ENCODE measurements at regions not wholly inside any gene's neighbourhood (a gene's known extent, or its start where the extent isn't known, plus 50 kb on each side); places are given as distances from the start of the nearest gene placed in this dataset.

GRCh38 chr2:81225756-81226155 lies 921.2 kb upstream of the LRRTM1 start:
- Mint-ChIP-seq H3K36me3 (no peaks in the 10 kb centered on the region), H3K4me1 (no peaks in the 10 kb centered on the region), H3K4me3 (no peak overlapping the region), H3K27ac (no peak overlapping the region), H3K27me3 (ENCODE audit: low read depth in 3 of 3) (no peaks in the 10 kb centered on the region), H3K9me3 (peaks cover 8 to 54% (median 36%) of the 10 kb centered on the region in 6 donors)
- DNase-seq: no peak

GRCh38 chr2:81213598-81213997 lies 909.0 kb upstream of the LRRTM1 start:
- H3K27ac Mint-ChIP-seq: no peak overlapping the region
- no peak for DNase-seq
- H3K4me1 Mint-ChIP-seq: no peaks in the 10 kb centered on the region

GRCh38 chr2:81206216-81206615 lies 901.7 kb upstream of the LRRTM1 start:
- Mint-ChIP-seq H3K4me3 (no peak overlapping the region), H3K9me3 (peaks cover 18 to 52% (median 44%) of the 10 kb centered on the region in 6 donors), H3K27ac (no peak overlapping the region), H3K4me1 (no peaks in the 10 kb centered on the region), H3K27me3 (ENCODE audit: low read depth in 3 of 3) (peaks cover 0 to 2% (median 0%) of the 10 kb centered on the region in 3 donors), H3K36me3 (no peaks in the 10 kb centered on the region)
- DNase-seq: no peak

More at GRCh38 chr2:81213598-81213997, 909.0 kb upstream of the LRRTM1 start:
- peaks cover 3 to 35% (median 29%) of the 10 kb centered on the region in 6 donors for H3K9me3 Mint-ChIP-seq
- peaks cover 0 to 2% (median 1%) of the 10 kb centered on the region in 3 donors for H3K27me3 Mint-ChIP-seq (ENCODE audit: low read depth in 3 of 3)
- H3K4me3 Mint-ChIP-seq: no peak overlapping the region
- H3K36me3 Mint-ChIP-seq: peaks cover 0 to 5% (median 0%) of the 10 kb centered on the region in 3 donors

- H3K36me3 Mint-ChIP-seq: peaks cover 0 to 3% (median 0%) of the 10 kb centered on the region in 3 donors
Measured at GRCh38 chr2:81196933-81197628, 892.5 kb upstream of the LRRTM1 start.

GRCh38 chr2:81196383-81196851 lies 891.9 kb upstream of the LRRTM1 start:
- peaks cover 1 to 32% (median 26%) of the 10 kb centered on the region in 6 donors for H3K9me3 Mint-ChIP-seq
- H3K27ac Mint-ChIP-seq: no peak overlapping the region
- H3K27me3 Mint-ChIP-seq (ENCODE audit: low read depth in 3 of 3): no peaks in the 10 kb centered on the region
- no peak overlapping the region for H3K4me3 Mint-ChIP-seq
- no peak for DNase-seq
- no peaks in the 10 kb centered on the region for H3K4me1 Mint-ChIP-seq
- peaks cover 0 to 3% (median 0%) of the 10 kb centered on the region in 3 donors for H3K36me3 Mint-ChIP-seq

More at GRCh38 chr2:81196933-81197628, 892.5 kb upstream of the LRRTM1 start:
- no peaks in the 10 kb centered on the region for H3K27me3 Mint-ChIP-seq (ENCODE audit: low read depth in 3 of 3)
- no peak overlapping the region for H3K27ac Mint-ChIP-seq
- no peak for DNase-seq
- H3K4me1 Mint-ChIP-seq: no peaks in the 10 kb centered on the region
- H3K9me3 Mint-ChIP-seq: peaks cover under 1 to 32% (median 21%) of the 10 kb centered on the region in 6 donors
- H3K4me3 Mint-ChIP-seq: no peak overlapping the region

GRCh38 chr2:81195774-81196382 lies 891.3 kb upstream of the LRRTM1 start:
- Mint-ChIP-seq H3K36me3 (peaks cover 0 to 3% (median 0%) of the 10 kb centered on the region in 3 donors), H3K4me3 (no peak overlapping the region), H3K9me3 (peaks cover 1 to 32% (median 28%) of the 10 kb centered on the region in 6 donors), H3K4me1 (no peaks in the 10 kb centered on the region), H3K27me3 (ENCODE audit: low read depth in 3 of 3) (no peaks in the 10 kb centered on the region), H3K27ac (no peak overlapping the region)
- no peak for DNase-seq

GRCh38 chr2:81195017-81195773 lies 890.6 kb upstream of the LRRTM1 start:
- Mint-ChIP-seq H3K4me1 (no peaks in the 10 kb centered on the region), H3K4me3 (no peak overlapping the region), H3K36me3 (peaks cover 0 to 3% (median 3%) of the 10 kb centered on the region in 3 donors), H3K27ac (no peak overlapping the region), H3K9me3 (peaks cover 1 to 37% (median 32%) of the 10 kb centered on the region in 6 donors), H3K27me3 (ENCODE audit: low read depth in 3 of 3) (no peaks in the 10 kb centered on the region)
- no peak for DNase-seq

- Mint-ChIP-seq H3K4me3 (no peak overlapping the region), H3K9me3 (peaks cover 4 to 38% (median 32%) of the 10 kb centered on the region in 6 donors), H3K27me3 (ENCODE audit: low read depth in 3 of 3) (no peaks in the 10 kb centered on the region), H3K36me3 (peaks cover 0 to 3% (median 3%) of the 10 kb centered on the region in 3 donors), H3K4me1 (no peaks in the 10 kb centered on the region), H3K27ac (no peak overlapping the region)
- no peak for DNase-seq
Measured at GRCh38 chr2:81194581-81194980, 890.0 kb upstream of the LRRTM1 start.

- peaks cover 4 to 42% (median 34%) of the 10 kb centered on the region in 6 donors for H3K9me3 Mint-ChIP-seq
- H3K4me1 Mint-ChIP-seq: no peaks in the 10 kb centered on the region
- peaks cover 0 to 3% (median 3%) of the 10 kb centered on the region in 3 donors for H3K36me3 Mint-ChIP-seq
- no peaks in the 10 kb centered on the region for H3K27me3 Mint-ChIP-seq (ENCODE audit: low read depth in 3 of 3)
- H3K4me3 Mint-ChIP-seq: no peak overlapping the region
- DNase-seq: no peak
- H3K27ac Mint-ChIP-seq: no peak overlapping the region
Measured at GRCh38 chr2:81194176-81194575, 889.6 kb upstream of the LRRTM1 start.

GRCh38 chr2:81181845-81182244 lies 877.3 kb upstream of the LRRTM1 start:
- Mint-ChIP-seq H3K4me3 (no peak overlapping the region), H3K4me1 (no peaks in the 10 kb centered on the region), H3K27ac (no peak overlapping the region), H3K36me3 (peaks cover 0 to 4% (median 0%) of the 10 kb centered on the region in 3 donors), H3K27me3 (ENCODE audit: low read depth in 3 of 3) (no peaks in the 10 kb centered on the region), H3K9me3 (peaks cover 8 to 59% (median 28%) of the 10 kb centered on the region in 6 donors)
- DNase-seq: no peak

- H3K36me3 Mint-ChIP-seq: no peaks in the 10 kb centered on the region
- H3K4me3 Mint-ChIP-seq: no peak overlapping the region
- no peaks in the 10 kb centered on the region for H3K4me1 Mint-ChIP-seq
- DNase-seq: no peak
- peaks cover 0 to 1% (median 0%) of the 10 kb centered on the region in 3 donors for H3K27me3 Mint-ChIP-seq (ENCODE audit: low read depth in 3 of 3)
- H3K27ac Mint-ChIP-seq: no peak overlapping the region
- H3K9me3 Mint-ChIP-seq: peaks cover 15 to 61% (median 26%) of the 10 kb centered on the region in 6 donors
Measured at GRCh38 chr2:81171447-81171846, 866.9 kb upstream of the LRRTM1 start.

GRCh38 chr2:81163583-81163982 lies 859.0 kb upstream of the LRRTM1 start:
- H3K27me3 Mint-ChIP-seq (ENCODE audit: low read depth in 3 of 3): no peaks in the 10 kb centered on the region
- no peaks in the 10 kb centered on the region for H3K36me3 Mint-ChIP-seq
- H3K27ac Mint-ChIP-seq: no peak overlapping the region
- no peak overlapping the region for H3K4me3 Mint-ChIP-seq
- no peaks in the 10 kb centered on the region for H3K4me1 Mint-ChIP-seq
- DNase-seq: no peak
- H3K9me3 Mint-ChIP-seq: peaks cover 12 to 45% (median 16%) of the 10 kb centered on the region in 6 donors

- Mint-ChIP-seq H3K27me3 (ENCODE audit: low read depth in 3 of 3) (no peaks in the 10 kb centered on the region), H3K4me3 (no peak overlapping the region), H3K4me1 (no peaks in the 10 kb centered on the region), H3K27ac (no peak overlapping the region), H3K36me3 (no peaks in the 10 kb centered on the region), H3K9me3 (peaks cover 10 to 63% (median 42%) of the 10 kb centered on the region in 6 donors)
- no peak for DNase-seq
Measured at GRCh38 chr2:81158505-81158904, 854.0 kb upstream of the LRRTM1 start.

GRCh38 chr2:81148323-81148722 lies 843.8 kb upstream of the LRRTM1 start:
- Mint-ChIP-seq H3K4me1 (no peaks in the 10 kb centered on the region), H3K27ac (no peak overlapping the region), H3K36me3 (no peaks in the 10 kb centered on the region), H3K4me3 (no peak overlapping the region), H3K27me3 (ENCODE audit: low read depth in 3 of 3) (peaks cover 0 to 2% (median 1%) of the 10 kb centered on the region in 3 donors), H3K9me3 (peaks cover 13 to 80% (median 43%) of the 10 kb centered on the region in 6 donors)
- no peak for DNase-seq
